BJ (cell line): ENCODE measurements at regions not wholly inside any gene's neighbourhood (a gene's known extent, or its start where the extent isn't known, plus 50 kb on each side); places are given as distances from the start of the nearest gene placed in this dataset.

ENCODE experiments used
- CTCF ChIA-PET: fragments of 350-600 bp; formaldehyde crosslinking; extraction: SDS; loops from one replicate; lab custom pipeline; 2021; ENCODE audit warnings: antibody characterized with exemption, inconsistent platforms; lab: Yijun Ruan, JAX
- POLR2A ChIA-PET: fragments of 300-600 bp; sonication (Branson Sonifier 250); formaldehyde crosslinking; extraction: SDS; loops from one replicate; lab custom pipeline; 2021; ENCODE audit warnings: antibody characterized with exemption; lab: Charles Lee
- DNase-seq: peaks from one replicate; pipeline ENCODE4 v3.0.0-alpha.2; 2011; ENCODE audit warnings: low read depth
- H3K27me3 ChIP-seq: 2 replicates; pipeline ENCODE4 v1.6.0; 2011; ENCODE audit warnings: low read length; ENCODE audit not compliant: control insufficient read depth, insufficient read depth
- H3K36me3 ChIP-seq: 2 replicates; pipeline ENCODE4 v1.5.1; 2011; ENCODE audit warnings: low read length; ENCODE audit not compliant: control insufficient read depth, insufficient read depth
- H3K4me3 ChIP-seq: 2 replicates; pipeline ENCODE4 v1.5.1; 2011; ENCODE audit warnings: low read depth, mild to moderate bottlenecking, control low read depth, low read length
- CTCF ChIP-seq: IDR thresholded peaks from 2 replicates; pipeline ENCODE4 v1.5.1; 2011; ENCODE audit warnings: low read depth, mild to moderate bottlenecking, control low read depth, inconsistent platforms, low read length, moderate library complexity; ENCODE audit not compliant: insufficient read depth

GRCh38 chr7:63040336-63040735, 958.3 kb upstream of the ZNF722 start:
- H3K4me3 ChIP-seq, result no peak overlapping the region
- H3K36me3 ChIP-seq, result no peaks in the 10 kb centered on the region
- TF ChIP-seq CTCF, result no peak
- H3K27me3 ChIP-seq, result no peaks in the 10 kb centered on the region
- CTCF ChIA-PET, result no interaction called here
- no peak for DNase-seq
- POLR2A ChIA-PET, result no interaction called here

GRCh38 chr7:63040966-63041610, 957.6 kb upstream of the ZNF722 start:
- no peaks in the 10 kb centered on the region for H3K36me3 ChIP-seq
- no peak for DNase-seq
- H3K4me3 ChIP-seq, result no peak overlapping the region
- H3K27me3 ChIP-seq, result no peaks in the 10 kb centered on the region
- no peak for TF ChIP-seq CTCF
- ChIA-PET POLR2A (no interaction called here), CTCF (no interaction called here)

GRCh38 chr7:63041786-63042185, 956.9 kb upstream of the ZNF722 start:
- no peak for DNase-seq
- H3K4me3 ChIP-seq, result no peak overlapping the region
- CTCF ChIA-PET, result no interaction called here

GRCh38 chr7:63042730-63043511, 955.7 kb upstream of the ZNF722 start:
- TF ChIP-seq CTCF, result no peak
- ChIA-PET POLR2A (no interaction called here), CTCF (no interaction called here)
- Histone ChIP-seq H3K36me3 (no peaks in the 10 kb centered on the region), H3K4me3 (no peak overlapping the region), H3K27me3 (no peaks in the 10 kb centered on the region)
- no peak for DNase-seq

More at GRCh38 chr7:63041786-63042185, 956.9 kb upstream of the ZNF722 start:
- no peaks in the 10 kb centered on the region for H3K36me3 ChIP-seq
- no peaks in the 10 kb centered on the region for H3K27me3 ChIP-seq
- TF ChIP-seq CTCF, result no peak
- POLR2A ChIA-PET, result no interaction called here

- POLR2A ChIA-PET, result no interaction called here
- no peak for TF ChIP-seq CTCF
These were observed 954.7 kb upstream of the ZNF722 start for GRCh38 chr7:63043657-63044543.

More at GRCh38 chr7:63043657-63044543, 954.7 kb upstream of the ZNF722 start:
- no peak overlapping the region for H3K4me3 ChIP-seq
- no peaks in the 10 kb centered on the region for H3K27me3 ChIP-seq
- H3K36me3 ChIP-seq, result no peaks in the 10 kb centered on the region
- CTCF ChIA-PET, result no interaction called here
- no peak for DNase-seq
